RWPE2 (cell line): ENCODE measurements at regions not wholly inside any gene's neighbourhood (a gene's known extent, or its start where the extent isn't known, plus 50 kb on each side); places are given as distances from the start of the nearest gene placed in this dataset.
A peak's percentile ranks its signal among the peaks of the same experiment; 100 is the strongest.

Experiments used
- ATAC-seq: fragments of 200-7000 bp; cut with Tn5 transposase; 3 replicates; pipeline ENCODE4 v1.9.1; 2021; ENCODE audit warnings: low read depth
- DNase-seq: peaks from one replicate; pipeline ENCODE4 v3.0.0-alpha.2; 2020; ENCODE audit warnings: low spot score
- H3K27ac ChIP-seq: fragments of 450-650 bp; 2 replicates; pipeline ENCODE4 v1.5.1; 2017; ENCODE audit warnings: mild to moderate bottlenecking; ENCODE audit not compliant: poor library complexity, severe bottlenecking
- H3K27me3 ChIP-seq: fragments of 250-450 bp; sonication (Bioruptor Pico); 2 replicates; pipeline ENCODE4 v1.5.1; 2021; ENCODE audit warnings: mild to moderate bottlenecking, moderate library complexity; ENCODE audit not compliant: insufficient read depth, poor library complexity, severe bottlenecking
- H3K36me3 ChIP-seq: fragments of 250-450 bp; sonication (Bioruptor Pico); 2 replicates; pipeline ENCODE4 v1.5.1; 2020; ENCODE audit warnings: low read depth, mild to moderate bottlenecking, moderate library complexity
- H3K4me1 ChIP-seq: fragments of 250-450 bp; sonication (Bioruptor Pico); 2 replicates; pipeline ENCODE4 v1.5.1; 2021; ENCODE audit warnings: mild to moderate bottlenecking, moderate library complexity; ENCODE audit not compliant: insufficient read depth, poor library complexity, severe bottlenecking
- H3K4me3 ChIP-seq: fragments of 250-450 bp; sonication (Bioruptor Pico); 2 replicates; pipeline ENCODE4 v1.5.1; 2021; ENCODE audit warnings: mild to moderate bottlenecking, moderate library complexity; ENCODE audit not compliant: severe bottlenecking
- H3K9me3 ChIP-seq: fragments of 250-450 bp; sonication (Bioruptor Pico); 2 replicates; pipeline ENCODE4 v1.5.1; 2021; ENCODE audit warnings: mild to moderate bottlenecking, moderate library complexity; ENCODE audit not compliant: severe bottlenecking
- TF ChIP-seq, protein P1 (sequence below): fragments of 450-650 bp; IDR thresholded peaks from one replicate; pipeline ENCODE4 v1.5.1; 2017; ENCODE audit warnings: mild to moderate bottlenecking, moderate library complexity; ENCODE audit not compliant: poor library complexity, severe bottlenecking

DNA sequence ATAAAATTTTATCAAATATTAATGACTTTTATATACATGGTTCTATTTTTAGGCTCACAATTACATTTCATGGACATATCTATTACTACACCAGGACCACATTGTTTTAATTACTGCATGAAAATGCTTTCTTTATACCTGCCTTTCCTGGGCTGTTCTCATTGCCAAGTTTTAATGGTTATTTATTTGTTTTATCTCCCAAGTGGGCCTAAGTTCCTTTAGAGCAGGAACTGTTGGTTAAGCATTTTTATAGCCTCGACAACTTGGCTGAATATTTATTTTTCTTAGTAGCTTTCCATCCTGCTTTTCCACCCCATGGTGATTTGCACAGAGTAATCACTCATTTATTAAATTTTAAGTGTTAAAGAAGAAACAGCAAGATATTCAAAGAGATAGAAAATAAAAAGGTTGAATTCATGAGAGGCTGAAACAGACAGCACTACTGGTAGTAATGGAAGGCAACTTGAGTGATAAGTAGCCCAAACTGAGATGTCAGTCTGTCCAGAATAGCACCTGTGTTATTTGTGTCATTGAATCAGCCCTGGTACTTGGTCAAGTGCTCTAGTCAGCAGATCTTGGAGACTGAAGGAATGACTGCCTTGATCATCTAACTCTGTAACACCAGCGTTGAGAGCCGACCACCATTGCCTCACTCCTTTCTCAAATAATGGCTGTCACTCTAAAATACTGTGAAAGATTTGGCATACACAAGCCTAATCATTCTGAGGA is 119.1 kb upstream of the EGLN3 start:
- Histone ChIP-seq H3K9me3 (peaks cover 2% of the 10 kb centered on the region), H3K27me3 (no peaks in the 10 kb centered on the region), H3K36me3 (no peaks in the 10 kb centered on the region), H3K4me1 (no peaks in the 10 kb centered on the region), H3K4me3 (no peak overlapping the region), H3K27ac (no peak overlapping the region)
- DNase-seq (no peak), ATAC-seq (no peak)
- TF ChIP-seq, protein P1, sequence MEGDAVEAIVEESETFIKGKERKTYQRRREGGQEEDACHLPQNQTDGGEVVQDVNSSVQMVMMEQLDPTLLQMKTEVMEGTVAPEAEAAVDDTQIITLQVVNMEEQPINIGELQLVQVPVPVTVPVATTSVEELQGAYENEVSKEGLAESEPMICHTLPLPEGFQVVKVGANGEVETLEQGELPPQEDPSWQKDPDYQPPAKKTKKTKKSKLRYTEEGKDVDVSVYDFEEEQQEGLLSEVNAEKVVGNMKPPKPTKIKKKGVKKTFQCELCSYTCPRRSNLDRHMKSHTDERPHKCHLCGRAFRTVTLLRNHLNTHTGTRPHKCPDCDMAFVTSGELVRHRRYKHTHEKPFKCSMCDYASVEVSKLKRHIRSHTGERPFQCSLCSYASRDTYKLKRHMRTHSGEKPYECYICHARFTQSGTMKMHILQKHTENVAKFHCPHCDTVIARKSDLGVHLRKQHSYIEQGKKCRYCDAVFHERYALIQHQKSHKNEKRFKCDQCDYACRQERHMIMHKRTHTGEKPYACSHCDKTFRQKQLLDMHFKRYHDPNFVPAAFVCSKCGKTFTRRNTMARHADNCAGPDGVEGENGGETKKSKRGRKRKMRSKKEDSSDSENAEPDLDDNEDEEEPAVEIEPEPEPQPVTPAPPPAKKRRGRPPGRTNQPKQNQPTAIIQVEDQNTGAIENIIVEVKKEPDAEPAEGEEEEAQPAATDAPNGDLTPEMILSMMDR, result no peak

DNA sequence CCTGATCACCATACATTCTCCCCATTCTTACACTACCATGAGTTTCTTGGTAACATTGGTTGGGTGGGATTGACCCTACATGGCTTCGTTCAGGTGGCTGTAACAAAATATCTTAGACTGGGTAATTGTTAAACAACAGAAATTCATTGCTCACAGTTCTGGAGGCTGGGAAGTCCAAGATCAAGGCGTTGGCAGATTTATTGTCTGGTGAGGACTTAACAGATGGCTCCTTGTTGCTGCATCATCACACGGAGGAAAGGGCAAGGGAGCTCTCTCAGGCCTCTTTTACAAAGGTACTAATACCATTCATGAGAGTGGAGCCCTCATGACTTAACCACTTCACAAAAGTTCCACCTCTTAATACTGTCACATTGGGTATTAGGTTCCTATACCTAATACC is 116.7 kb upstream of the EGLN3 start:
- Histone ChIP-seq H3K4me3 (no peak overlapping the region), H3K4me1 (peaks cover 11% of the 10 kb centered on the region), H3K36me3 (no peaks in the 10 kb centered on the region), H3K9me3 (no peaks in the 10 kb centered on the region), H3K27me3 (no peaks in the 10 kb centered on the region), H3K27ac (no peak overlapping the region)
- DNase-seq (no peak), ATAC-seq (no peak)
- TF ChIP-seq, protein P1, result no peak

DNA sequence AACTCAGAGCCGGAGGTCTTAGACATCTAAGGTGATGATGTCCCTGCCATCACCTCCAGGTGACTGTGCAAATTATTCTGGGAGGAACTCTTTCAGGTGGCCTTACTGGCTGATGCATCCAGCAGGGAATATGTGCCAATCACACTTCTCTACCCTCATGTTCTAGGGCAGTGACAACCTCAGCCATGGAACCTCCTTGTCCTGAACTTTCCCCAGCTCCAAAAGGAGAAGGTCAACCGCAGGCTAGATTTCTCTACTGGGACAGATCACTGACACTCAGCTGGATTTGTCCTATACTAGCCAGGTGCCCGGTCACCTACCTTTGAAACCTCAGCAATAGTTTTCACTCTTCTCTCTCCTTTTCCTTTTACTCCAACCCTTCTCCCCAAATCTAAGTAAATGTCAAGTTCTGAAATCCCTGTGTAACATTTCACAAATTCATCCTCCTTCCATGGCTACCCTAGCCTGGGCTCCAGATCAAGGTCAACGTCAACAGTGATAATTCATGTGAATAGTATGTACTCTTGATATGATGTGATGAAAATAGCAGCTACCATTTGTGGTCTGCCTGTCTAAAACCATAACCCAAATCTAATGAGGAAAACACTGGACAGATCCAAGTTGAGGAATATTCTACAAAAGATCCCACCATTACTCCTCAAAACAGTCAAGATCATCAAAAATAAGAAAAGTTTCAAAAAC is 115.0 kb upstream of the EGLN3 start:
- no peaks in the 10 kb centered on the region for H3K9me3 ChIP-seq
- DNase-seq (no peak), ATAC-seq (no peak)
- H3K27ac ChIP-seq, result no peak overlapping the region
- TF ChIP-seq, protein P1, result no peak
- H3K4me3 ChIP-seq, result no peak overlapping the region
- H3K4me1 ChIP-seq, result peaks cover 11% of the 10 kb centered on the region
- no peaks in the 10 kb centered on the region for H3K36me3 ChIP-seq
- H3K27me3 ChIP-seq, result no peaks in the 10 kb centered on the region

DNA sequence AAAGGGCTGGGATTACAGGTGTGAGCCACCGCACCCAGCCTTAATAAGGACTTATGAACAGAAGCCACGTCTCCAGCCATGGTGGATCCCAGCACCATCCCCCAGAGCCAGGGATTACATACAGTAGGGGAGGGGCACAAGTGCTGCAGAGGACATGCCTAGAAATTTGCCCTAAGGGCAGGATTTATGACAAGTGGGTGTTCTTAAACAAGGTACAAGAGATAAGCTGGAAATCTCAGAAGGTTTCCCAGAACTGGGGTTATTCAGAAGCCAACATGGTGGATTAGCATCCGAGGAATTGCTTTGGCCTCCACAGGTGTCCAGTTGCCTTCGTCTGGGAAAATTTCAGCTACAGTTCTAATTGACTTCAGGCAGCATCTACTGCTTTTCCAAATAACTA is 114.4 kb upstream of the EGLN3 start:
- no peak overlapping the region for H3K4me3 ChIP-seq
- H3K9me3 ChIP-seq, result no peaks in the 10 kb centered on the region
- H3K4me1 ChIP-seq, result peaks cover 11% of the 10 kb centered on the region
- no peak for ATAC-seq
- H3K36me3 ChIP-seq, result no peaks in the 10 kb centered on the region
- no peak overlapping the region for H3K27ac ChIP-seq
- TF ChIP-seq, protein P1, result no peak
- H3K27me3 ChIP-seq, result no peaks in the 10 kb centered on the region
- DNase-seq, result no peak

DNA sequence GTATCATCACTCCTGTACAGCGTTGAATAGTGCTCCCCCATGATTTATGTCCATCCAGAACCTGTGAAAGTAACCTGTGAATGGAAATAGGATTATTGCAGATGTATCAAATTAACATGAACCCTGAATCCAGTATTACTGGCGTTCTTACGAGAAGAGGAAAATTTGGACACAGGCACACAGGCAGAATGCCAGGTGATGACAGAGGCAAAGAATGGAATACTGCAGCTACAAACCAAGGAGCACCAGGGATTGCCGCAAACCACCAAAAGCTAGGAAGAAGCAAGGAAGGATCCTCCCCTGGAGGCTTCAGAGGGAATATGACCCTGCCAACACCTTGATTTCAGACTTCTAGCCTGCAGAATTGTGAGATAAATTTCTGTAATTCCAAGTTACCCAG is 113.5 kb upstream of the EGLN3 start:
- H3K27ac ChIP-seq, result peak overlapping the region; percentile 17
- TF ChIP-seq, protein P1, result peak; percentile 23
- H3K9me3 ChIP-seq, result no peaks in the 10 kb centered on the region
- ATAC-seq (no peak), DNase-seq (no peak)
- H3K27me3 ChIP-seq, result no peaks in the 10 kb centered on the region
- no peaks in the 10 kb centered on the region for H3K36me3 ChIP-seq
- H3K4me1 ChIP-seq, result peaks cover 16% of the 10 kb centered on the region
- no peak overlapping the region for H3K4me3 ChIP-seq
